MM.1S (cell line): ENCODE measurements at regions not wholly inside any gene's neighbourhood (a gene's known extent, or its start where the extent isn't known, plus 50 kb on each side); places are given as distances from the start of the nearest gene placed in this dataset.
"Not testable (repeated sequence)": the region's sequence is repeated elsewhere in the genome, so short reads cannot be mapped to it uniquely, and the experiment has no call there.

ENCODE experiments used
- DNase-seq: peaks from one replicate; pipeline ENCODE4 v3.0.0-alpha.2; 2015
- H2AFZ ChIP-seq: fragments of 300-600 bp; sonication (generic); 2 replicates; pipeline ENCODE4 v1.6.0; 2016; ENCODE audit warnings: antibody characterized with exemption, low read length
- H3F3A ChIP-seq: fragments of 300-600 bp; sonication (generic); 2 replicates; pipeline ENCODE4 v1.6.1; 2016; ENCODE audit warnings: mild to moderate bottlenecking, antibody characterized with exemption, low read length, moderate library complexity, mixed read lengths; ENCODE audit not compliant: insufficient read depth
- H3K27ac ChIP-seq: fragments of 300-600 bp; sonication (generic); 2 replicates; pipeline ENCODE4 v1.5.1; 2016; ENCODE audit warnings: mild to moderate bottlenecking, low read length
- H3K27me3 ChIP-seq: fragments of 300-600 bp; sonication (generic); replicated peaks from 2 replicates; pipeline ENCODE4 v1.6.0; 2016; ENCODE audit warnings: low read length; ENCODE audit not compliant: insufficient read depth
- H3K36me3 ChIP-seq: fragments of 300-600 bp; sonication (generic); replicated peaks from 2 replicates; pipeline ENCODE4 v1.6.1; 2016; ENCODE audit warnings: mild to moderate bottlenecking, low read length, mixed read lengths; ENCODE audit not compliant: insufficient read depth
- H3K4me1 ChIP-seq: fragments of 300-600 bp; sonication (generic); 2 replicates; pipeline ENCODE4 v1.6.1; 2016; ENCODE audit warnings: low read length, mixed read lengths
- H3K4me2 ChIP-seq: fragments of 300-600 bp; sonication (generic); 2 replicates; pipeline ENCODE4 v1.6.0; 2016; ENCODE audit warnings: low read depth, low read length
- H3K4me3 ChIP-seq: fragments of 300-600 bp; sonication (generic); 2 replicates; pipeline ENCODE4 v1.5.1; 2016; ENCODE audit warnings: low read length, mixed read lengths
- H3K79me2 ChIP-seq: fragments of 300-600 bp; sonication (generic); 2 replicates; pipeline ENCODE4 v1.6.1; 2016; ENCODE audit warnings: mixed run types, low read length, mixed read lengths
- H3K9ac ChIP-seq: fragments of 300-600 bp; sonication (generic); 2 replicates; pipeline ENCODE4 v1.6.1; 2016; ENCODE audit warnings: low read length, mixed read lengths
- H3K9me2 ChIP-seq: fragments of 300-600 bp; sonication (generic); replicated peaks from 2 replicates; pipeline ENCODE4 v1.6.1; 2016; ENCODE audit warnings: mild to moderate bottlenecking, low read length, mixed read lengths; ENCODE audit not compliant: insufficient read depth
- H3K9me3 ChIP-seq: fragments of 300-600 bp; sonication (generic); replicated peaks from 2 replicates; pipeline ENCODE4 v1.6.1; 2016; ENCODE audit warnings: mild to moderate bottlenecking, low read length, mixed read lengths; ENCODE audit not compliant: insufficient read depth
- H4K20me1 ChIP-seq: fragments of 300-600 bp; sonication (generic); 2 replicates; pipeline ENCODE4 v1.6.1; 2016; ENCODE audit warnings: mild to moderate bottlenecking, low read length, moderate library complexity, mixed read lengths; ENCODE audit not compliant: insufficient read depth
- CTCF ChIP-seq: fragments of 300-600 bp; sonication (generic); IDR thresholded peaks from 2 replicates; pipeline ENCODE4 v1.5.1; 2016; ENCODE audit warnings: antibody characterized with exemption, low read length, mixed read lengths
- EZH2 ChIP-seq: fragments of 300-600 bp; sonication (generic); optimal IDR thresholded peaks from 2 replicates; pipeline ENCODE3; 2017; ENCODE audit warnings: low read depth, mild to moderate bottlenecking, antibody characterized with exemption, low read length, mixed read lengths
- EZH2phosphoT487 ChIP-seq: fragments of 300-600 bp; sonication (generic); IDR thresholded peaks from 2 replicates; pipeline ENCODE4 v1.6.1; 2018; ENCODE audit warnings: antibody characterized with exemption, low read length

- H2AFZ ChIP-seq: no peak overlapping the region
- no peaks in the 10 kb centered on the region for H3K4me1 ChIP-seq
- H3K27me3 ChIP-seq: no peaks in the 10 kb centered on the region
- no peak overlapping the region for H3K4me3 ChIP-seq
- H3F3A ChIP-seq: no peaks in the 10 kb centered on the region
- H3K36me3 ChIP-seq: no peaks in the 10 kb centered on the region
- H3K79me2 ChIP-seq: no peaks in the 10 kb centered on the region
- no peaks in the 10 kb centered on the region for H3K9me2 ChIP-seq
- H3K9ac ChIP-seq: no peak overlapping the region
- H3K27ac ChIP-seq: no peak overlapping the region
- H3K4me2 ChIP-seq: no peak overlapping the region
- DNase-seq: no peak
- H4K20me1 ChIP-seq: no peaks in the 10 kb centered on the region
- no peaks in the 10 kb centered on the region for H3K9me3 ChIP-seq
- no peak for TF ChIP-seq CTCF
- no peak for TF ChIP-seq EZH2phosphoT487
- no peak for TF ChIP-seq EZH2
Observed at GRCh38 chr7:138359870-138360559, 100.0 kb upstream of the TRIM24 start.

GRCh38 chr7:138363721-138364120 is 96.3 kb upstream of the TRIM24 start:
- no peaks in the 10 kb centered on the region for H3K9me2 ChIP-seq
- no peak overlapping the region for H3K9ac ChIP-seq
- no peaks in the 10 kb centered on the region for H3K36me3 ChIP-seq
- H3K27me3 ChIP-seq: no peaks in the 10 kb centered on the region
- TF ChIP-seq EZH2phosphoT487 (no peak), CTCF (no peak), EZH2 (no peak)
- H3F3A ChIP-seq: no peaks in the 10 kb centered on the region
- no peaks in the 10 kb centered on the region for H3K4me1 ChIP-seq
- no peaks in the 10 kb centered on the region for H3K79me2 ChIP-seq
- no peak overlapping the region for H3K27ac ChIP-seq
- no peak overlapping the region for H3K4me2 ChIP-seq
- H3K9me3 ChIP-seq: no peaks in the 10 kb centered on the region
- no peaks in the 10 kb centered on the region for H4K20me1 ChIP-seq
- no peak for DNase-seq
- no peak overlapping the region for H3K4me3 ChIP-seq
- H2AFZ ChIP-seq: no peak overlapping the region

GRCh38 chr7:138366137-138366536 is 93.9 kb upstream of the TRIM24 start:
- H3K9me2 ChIP-seq, H3K4me2 ChIP-seq, H3K4me1 ChIP-seq, DNase-seq, H3K36me3 ChIP-seq, H3K9ac ChIP-seq, H3K79me2 ChIP-seq, H3K4me3 ChIP-seq, H3K9me3 ChIP-seq, H3K27me3 ChIP-seq, H3F3A ChIP-seq, H2AFZ ChIP-seq, H3K27ac ChIP-seq, H4K20me1 ChIP-seq: not testable (repeated sequence)

- not testable (repeated sequence) for H2AFZ ChIP-seq, H3K9me3 ChIP-seq, H3K4me3 ChIP-seq, H3K27me3 ChIP-seq, DNase-seq, H3K9me2 ChIP-seq, H3K27ac ChIP-seq, H3K4me1 ChIP-seq, H4K20me1 ChIP-seq, H3K9ac ChIP-seq, H3K79me2 ChIP-seq, H3F3A ChIP-seq, H3K36me3 ChIP-seq, H3K4me2 ChIP-seq
Observed at GRCh38 chr7:138366676-138367075, 93.4 kb upstream of the TRIM24 start.
